IMR-90 (cell line): ENCODE measurements at regions not wholly inside any gene's neighbourhood (a gene's known extent, or its start where the extent isn't known, plus 50 kb on each side); places are given as distances from the start of the nearest gene placed in this dataset.

Source experiments
- ATAC-seq: fragments of 200-7000 bp; cut with Tn5 transposase; 2 replicates; pipeline ENCODE4 v1.9.1; 2020; ENCODE audit warnings: low read depth, mild to moderate bottlenecking, moderate library complexity
- BruUV-seq: library from RNA; stranded (reverse); fragments of 400-500 nt; replicated peaks from 2 replicates; lab custom pipeline; 2021; lab: Mats Ljungman, UMichigan
- CTCF ChIA-PET: fragments of 300-600 bp; formaldehyde crosslinking; extraction: SDS; loops from one replicate; lab custom pipeline; 2021; ENCODE audit warnings: antibody characterized with exemption; lab: Yijun Ruan, JAX
- POLR2A ChIA-PET: fragments of 300-600 bp; sonication (Branson Sonifier 250); formaldehyde crosslinking; loops from one replicate; lab custom pipeline; 2022; ENCODE audit warnings: antibody characterized with exemption; ENCODE audit not compliant: unreplicated experiment; lab: Charles Lee
- DNase-seq: peaks from one replicate; pipeline ENCODE4 v3.0.0; 2013
- H2AFZ ChIP-seq: replicated peaks from 2 replicates; pipeline ENCODE3; 2013; ENCODE audit warnings: low read length, mild to moderate bottlenecking; ENCODE audit not compliant: poor library complexity
- H2AK5ac ChIP-seq: 2 replicates; pipeline ENCODE4 v1.6.1; 2013; ENCODE audit warnings: low read depth, low read length, inconsistent platforms
- H2AK9ac ChIP-seq: replicated peaks from 2 replicates; pipeline ENCODE3; 2013; ENCODE audit warnings: mild to moderate bottlenecking, low read depth, low read length, moderate library complexity; ENCODE audit not compliant: poor library complexity
- H2BK120ac ChIP-seq: 2 replicates; pipeline ENCODE4 v1.6.1; 2013; ENCODE audit warnings: low read depth, low read length, inconsistent platforms
- H2BK15ac ChIP-seq: 3 replicates; pipeline ENCODE4 v1.6.1; 2013; ENCODE audit warnings: low read depth, low read length, inconsistent platforms
- H2BK20ac ChIP-seq: 2 replicates; pipeline ENCODE4 v1.6.1; 2013; ENCODE audit warnings: low read depth, mild to moderate bottlenecking, inconsistent platforms, low read length, moderate library complexity
- H2BK5ac ChIP-seq: 2 replicates; pipeline ENCODE4 v1.6.1; 2013; ENCODE audit warnings: mild to moderate bottlenecking, low read depth, low read length, inconsistent platforms; ENCODE audit not compliant: poor library complexity, severe bottlenecking
- H3K14ac ChIP-seq: replicated peaks from 2 replicates; pipeline ENCODE4 v1.6.1; 2013; ENCODE audit warnings: low read depth, low read length, inconsistent platforms
- H3K18ac ChIP-seq: 2 replicates; pipeline ENCODE4 v1.6.1; 2013; ENCODE audit warnings: low read depth, low read length, control low read depth
- H3K23ac ChIP-seq: 2 replicates; pipeline ENCODE4 v1.6.1; 2013; ENCODE audit warnings: low read depth, low read length, inconsistent platforms
- H3K27ac ChIP-seq: 2 replicates; pipeline ENCODE4 v1.5.1; 2013; ENCODE audit warnings: mild to moderate bottlenecking, control low read depth, low read length; ENCODE audit not compliant: insufficient read depth
- H3K27me3 ChIP-seq: 2 replicates; pipeline ENCODE4 v1.6.1; 2013; ENCODE audit warnings: low read length; ENCODE audit not compliant: control insufficient read depth, insufficient read depth
- H3K36me3 ChIP-seq: 2 replicates; pipeline ENCODE4 v1.6.1; 2013; ENCODE audit warnings: low read length, mixed read lengths; ENCODE audit not compliant: control insufficient read depth, insufficient read depth
- H3K4ac ChIP-seq: 2 replicates; pipeline ENCODE4 v1.6.1; 2013; ENCODE audit warnings: low read depth, low read length, inconsistent platforms
- H3K4me1 ChIP-seq: 2 replicates; pipeline ENCODE4 v1.6.1; 2013; ENCODE audit warnings: low read length, mixed read lengths; ENCODE audit not compliant: control insufficient read depth, insufficient read depth
- H3K4me2 ChIP-seq: 2 replicates; pipeline ENCODE4 v1.6.1; 2013; ENCODE audit warnings: low read depth, mild to moderate bottlenecking, control low read depth, low read length, moderate library complexity
- H3K4me3 ChIP-seq: 2 replicates; pipeline ENCODE4 v1.5.1; 2013; ENCODE audit warnings: low read depth, mild to moderate bottlenecking, control low read depth, low read length, moderate library complexity; ENCODE audit not compliant: insufficient read depth
- H3K56ac ChIP-seq: 2 replicates; pipeline ENCODE4 v1.6.1; 2013; ENCODE audit warnings: low read length, inconsistent platforms; ENCODE audit not compliant: insufficient read depth; ENCODE audit errors: extremely low read depth
- H3K79me1 ChIP-seq, 2 experiments: 2 replicates each; pipeline ENCODE4 v1.6.1; 2013; ENCODE audit warnings: low read length in 2 of 2, inconsistent platforms in 1 of 2, low read depth in 1 of 2
- H3K9ac ChIP-seq: 2 replicates; pipeline ENCODE4 v1.6.1; 2013; ENCODE audit warnings: low read depth, low read length, control low read depth
- H3K9me1 ChIP-seq: 2 replicates; pipeline ENCODE4 v1.6.1; 2013; ENCODE audit warnings: low read length, inconsistent platforms; ENCODE audit not compliant: insufficient read depth
- H3K9me3 ChIP-seq: 2 replicates; pipeline ENCODE4 v1.6.1; 2013; ENCODE audit warnings: low read length; ENCODE audit not compliant: control insufficient read depth, insufficient read depth
- H4K20me1 ChIP-seq: 2 replicates; pipeline ENCODE4 v1.6.1; 2013; ENCODE audit warnings: low read length, inconsistent platforms; ENCODE audit not compliant: insufficient read depth
- H4K5ac ChIP-seq: 2 replicates; pipeline ENCODE4 v1.6.1; 2013; ENCODE audit warnings: mild to moderate bottlenecking, low read depth, low read length, control low read depth
- H4K8ac ChIP-seq, 2 experiments: 2 replicates each; pipeline ENCODE4 v1.6.1; 2013; ENCODE audit warnings: low read depth in 2 of 2, low read length in 2 of 2, control low read depth in 1 of 2, inconsistent platforms in 1 of 2
- H4K91ac ChIP-seq: 2 replicates; pipeline ENCODE4 v1.6.1; 2013; ENCODE audit warnings: low read depth, low read length, inconsistent platforms; ENCODE audit not compliant: insufficient read depth
- MXI1 ChIP-seq: IDR thresholded peaks from 2 replicates; pipeline ENCODE4 v1.6.1; 2012; ENCODE audit warnings: low read depth, mild to moderate bottlenecking, low read length, moderate library complexity, borderline replicate concordance
- RCOR1 ChIP-seq: IDR thresholded peaks from 2 replicates; pipeline ENCODE4 v1.6.1; 2012; ENCODE audit warnings: mild to moderate bottlenecking, low read length, improper control_type of control experiment; ENCODE audit not compliant: insufficient replicate concordance
- WGBS, 2 experiments: methylation state at CpG; one replicate each; pipeline versions ENCODE4 v1.1.5 to v1.1.7; 2013; ENCODE audit warnings: missing lambda C conversion rate in 2 of 2; ENCODE audit not compliant: insufficient read length in 1 of 2; ENCODE audit errors: extremely low coverage in 2 of 2; 5-methylcytosine and 5-hydroxymethylcytosine counted together
- dilution Hi-C: fragments of 300-500 bp; cut with HindIII; formaldehyde crosslinking; loops from one replicate; pipeline ENCODE4 v1.14.3; 2018; ENCODE audit warnings: low sequenced_read_pairs; ENCODE audit not compliant: unreplicated experiment
- in situ Hi-C: fragments of 300-500 bp; cut with MboI; formaldehyde crosslinking; loops from 3 replicates; pipeline ENCODE4 v1.14.3; 2019; ENCODE audit warnings: low sequenced_read_pairs, inconsistent platforms, mixed read lengths
- intact Hi-C: fragments of 100-400 bp; cut with micrococcal nuclease; formaldehyde crosslinking; loops from 2 replicates; pipeline ENCODE4 v1.10.0; 2022

DNA sequence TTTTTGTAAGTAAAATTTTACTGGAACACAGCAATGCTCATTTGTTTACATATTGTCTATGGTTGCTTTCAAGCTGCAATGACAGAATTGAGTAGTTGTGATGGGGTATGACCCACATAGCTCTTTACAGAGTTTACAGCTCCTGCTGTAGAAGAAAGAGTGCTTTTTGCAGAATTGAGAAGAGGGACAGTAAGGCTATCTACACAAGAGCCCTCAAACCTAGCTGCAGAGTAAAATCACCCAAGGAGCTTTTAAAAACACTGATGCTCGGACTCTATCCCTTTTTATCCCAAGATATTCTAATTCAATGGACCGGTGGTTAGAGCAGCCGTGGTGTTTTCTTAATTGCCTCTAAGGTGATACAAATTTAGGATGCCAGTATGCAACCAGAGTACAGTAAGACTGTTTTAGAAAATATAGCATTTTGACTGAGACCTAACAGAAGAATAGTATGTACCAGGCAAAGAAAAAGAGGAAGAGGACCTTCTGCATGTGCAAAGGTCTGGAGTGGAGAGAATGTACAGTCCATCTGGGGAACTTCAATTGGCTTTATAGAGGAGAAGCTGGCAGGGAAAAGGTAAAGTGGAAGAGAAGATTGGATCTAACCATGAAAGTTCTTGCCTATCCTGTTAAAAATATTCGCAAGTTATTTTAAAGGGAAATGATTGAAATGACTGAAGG, 663.6 kb upstream of the CPEB2 start:
- H3K4me3 ChIP-seq = no peak overlapping the region
- in situ Hi-C loops = no loop called here
- CTCF ChIA-PET = no interaction called here

More for the DNA sequence above, 663.6 kb upstream of the CPEB2 start:
- BruUV-seq = no TSS peak
- TF ChIP-seq RCOR1 (no peak), MXI1 (no peak)
- Histone ChIP-seq H3K4me2 (no peak overlapping the region), H2BK120ac (no peak overlapping the region), H3K27me3 (no peaks in the 10 kb centered on the region; the same call in 1 of the 2 replicates), H2AK5ac (no peak overlapping the region), H3K9me1 (no peaks in the 10 kb centered on the region), H4K20me1 (no peaks in the 10 kb centered on the region), H3K56ac (no peak overlapping the region), H4K8ac (no peak overlapping the region), H3K4me1 (no peaks in the 10 kb centered on the region), H3K14ac (no peak overlapping the region), H3K9ac (no peak overlapping the region), H2BK5ac (no peak overlapping the region), H3K79me1 (no peaks in the 10 kb centered on the region), H4K91ac (no peak overlapping the region), H2AFZ (no peak overlapping the region), H3K9me3 (no peaks in the 10 kb centered on the region), H2AK9ac (no peak overlapping the region), H3K4ac (no peak overlapping the region), H4K5ac (no peak overlapping the region), H3K36me3 (no peaks in the 10 kb centered on the region), H3K18ac (no peak overlapping the region), H3K23ac (no peak overlapping the region), H2BK15ac (no peak overlapping the region), H3K27ac (no peak overlapping the region), H2BK20ac (no peak overlapping the region)
- ATAC-seq (no peak), DNase-seq (no peak)
- 50% methylated on average over 1 of the region's 4 CpGs; no CpG with 5 or more reads in 1 of the 2 experiments for WGBS, 2 experiments
- dilution Hi-C loops = no loop called here
- intact Hi-C loops = no loop called here
- POLR2A ChIA-PET = no interaction called here
